ENCODE measurements at regions not wholly inside any gene's neighbourhood (a gene's known extent, or its start where the extent isn't known, plus 50 kb on each side); places are given as distances from the start of the nearest gene placed in this dataset.

- 87% methylated on average over 12 of the region's 12 CpGs for WGBS
- H3K27ac ChIP-seq (ENCODE audit: low read depth in 1 of 2, low read length in 2 of 2), result no peak overlapping the region
- peaks cover 0 to 4% (median 0%) of the 10 kb centered on the region in 4 donors for H3K27me3 ChIP-seq (ENCODE audit: control insufficient read depth in 4 of 4, insufficient read depth in 4 of 4, low read length in 3 of 4)
These were observed 314.8 kb upstream of the C1orf174 start for GRCh38 chr1:4214826-4215225.

GRCh38 chr1:4215391-4215790, 315.3 kb upstream of the C1orf174 start:
- Histone ChIP-seq H3K27me3 (ENCODE audit: control insufficient read depth in 4 of 4, insufficient read depth in 4 of 4, low read length in 3 of 4) (peaks cover 0 to 4% (median 0%) of the 10 kb centered on the region in 4 donors), H3K27ac (ENCODE audit: low read depth in 1 of 2, low read length in 2 of 2) (no peak overlapping the region), H3K36me3 (ENCODE audit: control insufficient read depth in 4 of 4, insufficient read depth in 3 of 4, low read depth in 1 of 4, low read length in 3 of 4) (no peaks in the 10 kb centered on the region), H3K9me3 (ENCODE audit: control insufficient read depth in 4 of 4, low read length in 3 of 4) (peaks cover 0 to 2% (median 0%) of the 10 kb centered on the region in 4 donors), H3K4me3 (ENCODE audit: low read depth in 1 of 3, low read length in 3 of 3) (no peak overlapping the region), H3K9ac (ENCODE audit: low read depth in 1 of 2, low read length in 2 of 2) (no peak overlapping the region), H3K4me1 (ENCODE audit: control insufficient read depth in 4 of 4, insufficient read depth in 4 of 4, low read length in 3 of 4) (no peaks in the 10 kb centered on the region)
- peak; percentile 31 for DNase-seq (ENCODE audit: low spot score)
- WGBS, result 81% methylated on average over 11 of the region's 11 CpGs
- TF ChIP-seq ATF3 (IDR thresholded peaks at IDR 0.05) (no peak), YY1 (IDR thresholded peaks at IDR 0.05) (no peak), EGR1 (IDR thresholded peaks at IDR 0.05; ENCODE audit: low read depth in 2 of 2) (no peak), JUND (IDR thresholded peaks at IDR 0.05) (no peak), NR2F2 (IDR thresholded peaks at IDR 0.05) (no peak), SP1 (IDR thresholded peaks at IDR 0.05) (no peak), RAD21 (IDR thresholded peaks at IDR 0.05) (no peak), FOXA2 (IDR thresholded peaks at IDR 0.05) (no peak), ZBTB33 (IDR thresholded peaks at IDR 0.05) (no peak), FOXA1 (IDR thresholded peaks at IDR 0.05) (no peak), HNF4G (IDR thresholded peaks at IDR 0.05) (no peak), TAF1 (conservative IDR thresholded peaks at IDR 0.05) (no peak), MAX (IDR thresholded peaks at IDR 0.05) (no peak), HNF4A (conservative IDR thresholded peaks at IDR 0.05) (no peak), GABPA (IDR thresholded peaks at IDR 0.05 in 1 of 2, conservative IDR thresholded peaks at IDR 0.05 in 1 of 2) (no peak)

More at GRCh38 chr1:4214826-4215225, 314.8 kb upstream of the C1orf174 start:
- peak; percentile 27 for DNase-seq (ENCODE audit: low spot score)
- H3K4me1 ChIP-seq (ENCODE audit: control insufficient read depth in 4 of 4, insufficient read depth in 4 of 4, low read length in 3 of 4), result no peaks in the 10 kb centered on the region
- H3K9ac ChIP-seq (ENCODE audit: low read depth in 1 of 2, low read length in 2 of 2), result no peak overlapping the region
- no peak overlapping the region for H3K4me3 ChIP-seq (ENCODE audit: low read depth in 1 of 3, low read length in 3 of 3)
- TF ChIP-seq HNF4A (conservative IDR thresholded peaks at IDR 0.05) (no peak), RAD21 (IDR thresholded peaks at IDR 0.05) (no peak), REST (IDR thresholded peaks at IDR 0.05) (no peak), ATF3 (IDR thresholded peaks at IDR 0.05) (no peak), CTCF (IDR thresholded peaks at IDR 0.05; ENCODE audit: low read depth, low read length, missing input control) (no peak), NR2F2 (IDR thresholded peaks at IDR 0.05) (no peak), GABPA (IDR thresholded peaks at IDR 0.05 in 1 of 2, conservative IDR thresholded peaks at IDR 0.05 in 1 of 2) (no peak), EGR1 (IDR thresholded peaks at IDR 0.05; ENCODE audit: low read depth in 2 of 2) (no peak)
- H3K9me3 ChIP-seq (ENCODE audit: control insufficient read depth in 4 of 4, low read length in 3 of 4), result peaks cover 0 to 2% (median 0%) of the 10 kb centered on the region in 4 donors
- no peaks in the 10 kb centered on the region for H3K36me3 ChIP-seq (ENCODE audit: control insufficient read depth in 4 of 4, insufficient read depth in 3 of 4, low read depth in 1 of 4, low read length in 3 of 4)
